Activated T-helper 9 cell treated with anti-CD3 and anti-CD28 coated beads, Interleukin-2, amount 50 U/mL, for 16 hours (primary cell): ENCODE measurements at regions not wholly inside any gene's neighbourhood (a gene's known extent, or its start where the extent isn't known, plus 50 kb on each side); places are given as distances from the start of the nearest gene placed in this dataset.
"Not testable (repeated sequence)": the region's sequence is repeated elsewhere in the genome, so short reads cannot be mapped to it uniquely, and the experiment has no call there.

Experiments
- DNase-seq: peaks from one replicate; pipeline ENCODE4 v3.0.0-alpha.2; 2020; ENCODE audit warnings: low read depth

DNA sequence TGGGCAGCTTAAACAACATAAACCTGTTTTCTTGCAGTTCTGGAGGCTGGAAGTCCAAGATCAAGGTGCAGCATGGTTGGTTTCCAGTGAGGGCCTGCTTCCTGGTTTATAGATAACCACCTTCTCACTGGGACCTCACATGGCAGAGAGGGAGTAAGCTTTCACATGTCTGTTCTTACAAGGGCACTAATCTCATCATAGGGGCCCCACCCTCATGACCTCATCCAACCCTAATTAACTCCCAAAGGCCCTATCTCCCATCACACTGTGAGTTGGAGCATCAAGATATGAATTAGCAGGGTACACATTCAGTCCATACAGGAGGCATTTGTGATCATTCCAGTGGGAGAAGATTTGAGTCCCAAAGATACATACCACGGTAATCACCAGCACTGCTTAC lies 50.5 kb upstream of the GRIN2A start:
- no peak for DNase-seq

GRCh38 chr16:10239640-10240039 lies 57.4 kb upstream of the GRIN2A start:
- DNase-seq: no peak

DNA sequence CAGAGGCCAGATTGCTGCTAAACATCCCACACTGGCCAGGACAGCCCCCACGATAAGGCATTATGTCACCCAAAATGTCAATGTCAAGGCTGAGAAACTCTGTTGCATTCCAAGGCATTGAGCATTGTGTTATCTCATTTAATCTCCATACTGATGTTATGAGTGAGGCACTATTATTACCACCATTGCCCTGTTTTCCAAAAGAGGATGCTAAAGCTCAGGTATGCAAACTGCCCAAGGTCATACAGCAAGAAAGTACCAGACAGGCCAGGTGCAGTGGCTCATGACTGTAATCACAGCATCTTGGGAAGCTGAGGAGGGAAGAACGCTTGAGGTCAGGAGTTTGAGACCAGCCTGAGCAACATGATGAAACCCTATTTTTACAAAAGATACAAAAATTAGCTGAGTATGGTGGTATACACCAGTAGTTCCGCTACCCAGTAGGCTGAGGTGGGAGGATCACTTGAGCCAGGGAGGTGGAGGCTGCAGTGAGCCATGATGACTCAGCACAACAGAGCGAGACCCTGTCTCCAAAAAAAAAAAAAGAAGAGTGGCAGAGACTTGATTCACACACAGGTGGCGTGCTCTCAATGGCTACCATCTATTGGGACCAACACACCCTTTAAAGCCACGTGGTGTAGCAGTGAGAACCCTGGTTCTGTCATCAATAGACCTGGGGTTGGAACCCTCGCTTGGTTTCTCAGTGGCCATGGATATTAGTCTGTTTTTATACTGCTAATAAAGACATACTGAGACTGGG lies 58.8 kb upstream of the GRIN2A start:
- no peak for DNase-seq

DNA sequence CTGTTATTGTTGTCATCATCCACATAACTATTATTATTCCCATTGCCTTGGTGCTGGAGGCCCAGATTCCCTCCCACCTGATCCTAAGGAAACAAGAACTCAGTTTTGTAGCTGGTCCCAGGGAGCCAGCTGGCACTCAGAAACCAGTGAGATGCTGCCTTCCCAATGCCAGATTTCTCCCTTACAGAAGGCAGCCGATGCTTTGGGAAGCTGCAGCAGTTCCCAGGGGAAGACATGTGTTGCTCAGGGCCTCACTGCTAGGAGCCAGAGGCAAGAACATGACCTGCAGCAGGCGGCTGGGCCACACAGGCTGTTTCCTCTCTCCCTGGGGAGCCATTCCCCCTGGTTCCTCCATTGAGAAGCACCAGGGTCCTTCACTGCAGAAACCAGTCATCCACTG lies 59.9 kb upstream of the GRIN2A start:
- DNase-seq: no peak

- DNase-seq: no peak
Observed at GRCh38 chr16:10242916-10243315, 60.7 kb upstream of the GRIN2A start.

DNA sequence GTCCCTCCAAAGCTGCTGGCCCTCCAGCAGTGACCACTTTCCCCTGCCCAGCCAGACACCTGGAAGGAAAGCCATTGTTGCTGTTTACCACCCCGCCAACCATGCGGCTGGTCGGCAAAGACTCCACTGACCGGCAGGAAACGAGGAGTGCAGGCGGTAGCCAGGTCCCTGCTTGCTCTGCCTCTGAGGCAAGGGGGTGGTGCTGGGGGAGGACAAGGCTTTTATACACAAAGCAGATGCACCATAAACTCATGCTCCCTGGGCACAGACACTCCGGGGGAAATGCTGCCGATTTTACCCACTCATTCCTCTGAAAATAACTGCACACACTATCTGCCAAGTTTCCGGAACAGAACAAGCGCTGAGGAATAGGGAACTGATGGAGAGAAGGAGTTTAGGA lies 62.8 kb upstream of the GRIN2A start:
- no peak for DNase-seq

DNA sequence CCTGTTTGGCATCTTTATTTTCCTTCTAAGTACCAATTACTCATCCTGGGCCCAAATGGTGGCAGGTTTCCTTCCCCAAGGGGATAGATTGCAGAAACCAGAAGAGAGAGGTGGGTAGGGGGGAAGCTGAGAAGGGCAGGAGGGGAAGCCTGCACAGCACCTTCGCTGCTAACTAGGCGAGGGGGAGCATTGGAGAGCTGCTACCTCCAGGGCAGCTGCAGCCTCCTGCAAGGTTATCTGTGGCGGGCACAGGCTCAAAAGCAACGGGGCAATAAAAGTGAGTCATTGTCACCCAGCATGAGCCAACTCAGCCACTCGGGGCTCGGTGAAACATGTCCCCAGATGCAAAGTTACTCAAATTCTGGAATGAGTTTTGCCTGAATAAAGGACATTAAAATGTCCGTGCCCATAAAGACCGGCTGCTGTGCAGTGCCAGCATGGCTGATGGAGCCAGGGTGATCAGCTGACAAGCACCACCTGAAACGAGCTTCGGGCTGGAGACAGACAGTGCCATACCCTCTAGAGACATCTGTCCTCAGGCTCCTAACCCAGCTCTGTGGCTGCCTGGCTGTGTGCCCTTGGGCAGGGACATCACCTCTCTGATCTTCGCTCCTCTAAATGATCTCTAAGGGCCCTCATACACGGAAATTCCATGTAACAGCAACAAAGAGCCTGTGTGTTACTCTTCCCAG lies 68.1 kb upstream of the GRIN2A start:
- DNase-seq: no peak

DNA sequence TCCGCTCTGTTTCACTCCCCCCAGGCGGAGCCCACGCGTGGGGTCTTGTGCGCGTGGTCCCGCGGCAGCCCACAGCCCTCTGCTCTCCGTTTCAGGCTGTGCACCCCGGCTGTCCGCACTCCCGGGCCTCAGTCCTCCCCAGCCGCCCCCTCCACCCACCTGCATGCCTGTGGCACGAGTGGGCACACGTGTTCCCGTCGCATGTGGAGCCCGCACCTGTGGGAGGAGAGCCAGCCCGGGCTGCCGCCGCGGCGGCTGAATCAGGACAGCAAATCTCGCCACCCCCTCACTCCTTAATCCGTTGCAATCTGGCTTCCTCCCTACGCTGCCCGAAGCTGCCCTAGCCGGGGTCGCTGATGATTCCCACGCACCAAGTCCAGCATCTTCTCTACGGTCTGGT lies 69.9 kb upstream of the GRIN2A start:
- no peak for DNase-seq

- DNase-seq: no peak
Observed at GRCh38 chr16:10253409-10253808, 71.2 kb upstream of the GRIN2A start.

GRCh38 chr16:10255728-10256127 lies 73.5 kb upstream of the GRIN2A start:
- no peak for DNase-seq

GRCh38 chr16:10256784-10257641 lies 74.8 kb upstream of the GRIN2A start:
- DNase-seq: peak; percentile 25

- DNase-seq: not testable (repeated sequence)
Observed at GRCh38 chr16:10257642-10258251, 75.5 kb upstream of the GRIN2A start.

DNA sequence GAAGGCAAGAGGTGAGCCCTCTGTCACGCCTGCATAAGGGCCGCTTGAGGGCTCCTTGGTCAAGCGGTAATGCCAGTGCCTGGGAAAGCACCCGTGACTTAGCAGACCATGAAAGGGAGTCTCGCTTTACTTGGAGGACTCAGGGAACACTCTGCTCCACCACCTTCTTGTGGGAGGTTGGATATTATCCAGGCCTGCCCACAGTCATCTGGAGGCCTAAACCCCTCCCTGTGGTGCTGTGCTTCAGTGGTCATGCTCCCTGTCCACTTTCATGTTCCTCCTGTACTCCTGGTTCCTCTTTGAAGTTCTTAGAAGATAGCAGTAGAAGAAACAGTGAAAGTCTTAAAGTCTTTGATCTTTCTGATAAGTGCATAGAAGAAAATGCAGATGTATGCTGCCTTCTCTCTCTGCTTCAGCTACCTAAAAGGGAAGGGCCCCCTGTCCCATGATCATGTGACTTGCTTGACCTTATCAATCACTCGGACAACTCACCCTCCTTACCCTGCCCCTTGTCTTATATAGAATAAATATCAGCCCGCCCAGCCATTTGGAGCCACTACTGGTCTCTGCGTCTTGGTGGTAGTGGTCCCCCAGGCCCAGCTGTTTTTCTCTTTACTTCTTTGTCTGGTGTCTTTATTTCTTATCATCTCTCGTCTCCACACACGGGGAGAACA lies 76.8 kb upstream of the GRIN2A start:
- not testable (repeated sequence) for DNase-seq

DNA sequence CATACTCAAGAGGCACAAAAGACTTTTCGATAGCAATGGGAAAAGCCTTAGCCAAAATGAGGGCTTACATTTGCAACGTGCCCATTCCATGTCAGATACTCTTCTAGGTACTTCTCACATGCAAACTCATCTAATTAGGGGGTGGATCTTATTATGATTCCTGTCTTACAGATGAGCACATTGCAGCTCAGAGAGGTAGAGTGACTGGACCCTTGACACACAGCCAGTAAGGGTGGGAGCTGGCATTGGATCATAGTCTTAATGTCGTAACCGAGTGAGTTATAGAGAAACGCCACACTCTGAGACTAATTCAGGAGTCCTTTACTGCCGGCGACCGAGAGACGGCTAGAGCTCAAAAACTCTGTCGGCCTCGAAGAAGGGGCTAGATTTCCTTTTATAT lies 78.8 kb upstream of the GRIN2A start:
- no peak for DNase-seq

DNA sequence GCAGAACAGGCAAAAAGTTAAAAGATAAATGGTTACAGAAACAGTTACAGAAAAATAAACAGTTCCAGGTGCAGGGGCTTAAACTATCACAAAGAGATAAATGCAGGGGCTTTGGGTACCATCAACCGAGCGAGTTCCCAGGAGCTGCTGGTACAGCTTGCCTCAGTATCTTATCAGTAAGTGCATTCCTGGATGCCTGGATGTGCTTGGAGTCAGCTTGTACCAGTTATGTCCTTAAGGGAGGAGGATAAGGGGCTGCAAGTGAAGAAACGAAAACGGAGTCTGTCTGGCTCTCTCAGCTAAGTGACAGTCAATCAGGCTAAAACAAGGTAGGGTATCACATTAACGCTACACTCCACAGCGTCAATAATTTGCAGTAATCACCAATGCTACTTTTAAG lies 79.3 kb upstream of the GRIN2A start:
- DNase-seq: not testable (repeated sequence)

GRCh38 chr16:10262377-10263132 lies 80.3 kb upstream of the GRIN2A start:
- no peak for DNase-seq

DNA sequence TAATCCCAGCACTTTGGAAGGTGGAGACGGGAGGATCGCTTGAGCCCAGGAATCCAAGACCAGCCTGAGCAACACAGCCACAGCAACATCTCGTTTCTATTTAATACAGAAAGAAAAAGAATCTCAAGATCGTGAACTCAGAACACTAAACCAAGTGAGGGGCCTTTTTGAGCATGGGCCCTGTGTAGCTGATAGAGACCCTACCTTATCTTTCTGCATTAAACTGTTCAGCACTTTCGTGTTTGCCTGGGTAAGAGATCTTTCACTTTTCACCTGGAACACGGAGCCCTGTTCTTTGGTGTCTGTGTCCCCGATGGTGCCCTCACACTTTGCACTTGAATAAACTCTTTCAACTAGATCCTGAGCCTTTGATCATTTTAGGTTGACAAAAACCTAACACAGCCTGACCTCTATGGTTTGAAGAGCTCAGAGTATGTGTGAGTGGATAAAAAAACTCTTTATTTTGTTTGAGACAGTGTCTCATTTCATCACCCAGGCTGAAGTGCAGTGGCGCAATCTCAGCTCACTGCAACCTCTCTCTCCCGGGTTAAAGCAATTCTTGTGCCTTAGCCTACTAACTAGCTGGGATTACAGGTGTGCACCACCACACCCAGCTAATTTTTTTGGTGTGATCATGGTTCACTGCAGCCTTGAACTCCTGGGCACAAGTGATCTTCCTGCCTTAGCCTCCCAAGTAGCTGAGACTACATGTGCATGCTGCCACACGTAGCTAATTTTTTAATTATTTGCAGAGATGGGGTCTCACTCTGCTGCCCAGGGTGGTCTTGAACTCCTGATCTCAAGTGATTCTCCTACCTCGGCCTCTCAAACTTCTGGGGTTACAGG lies 83.8 kb upstream of the GRIN2A start:
- no peak for DNase-seq

DNA sequence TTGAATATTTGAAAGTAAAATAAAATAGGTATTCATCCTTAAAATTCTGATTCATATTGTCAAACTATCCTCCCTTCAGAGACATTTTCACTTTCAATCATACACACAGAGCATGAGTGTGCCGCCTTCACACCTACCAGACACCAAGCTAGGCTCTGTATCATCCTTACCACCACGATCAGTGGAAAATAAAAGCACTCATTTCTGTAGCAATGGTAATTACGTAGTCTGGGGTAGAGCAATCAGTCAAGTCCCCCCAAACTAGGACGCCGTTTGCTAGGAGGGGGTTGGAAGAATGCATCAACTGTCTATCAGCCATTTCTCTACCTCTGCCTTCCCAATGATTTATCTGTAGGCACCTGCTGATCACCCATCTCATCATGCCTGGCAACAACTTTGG lies 84.6 kb upstream of the GRIN2A start:
- DNase-seq: no peak

- DNase-seq: no peak
Observed at GRCh38 chr16:10269632-10270031, 87.4 kb upstream of the GRIN2A start.

DNA sequence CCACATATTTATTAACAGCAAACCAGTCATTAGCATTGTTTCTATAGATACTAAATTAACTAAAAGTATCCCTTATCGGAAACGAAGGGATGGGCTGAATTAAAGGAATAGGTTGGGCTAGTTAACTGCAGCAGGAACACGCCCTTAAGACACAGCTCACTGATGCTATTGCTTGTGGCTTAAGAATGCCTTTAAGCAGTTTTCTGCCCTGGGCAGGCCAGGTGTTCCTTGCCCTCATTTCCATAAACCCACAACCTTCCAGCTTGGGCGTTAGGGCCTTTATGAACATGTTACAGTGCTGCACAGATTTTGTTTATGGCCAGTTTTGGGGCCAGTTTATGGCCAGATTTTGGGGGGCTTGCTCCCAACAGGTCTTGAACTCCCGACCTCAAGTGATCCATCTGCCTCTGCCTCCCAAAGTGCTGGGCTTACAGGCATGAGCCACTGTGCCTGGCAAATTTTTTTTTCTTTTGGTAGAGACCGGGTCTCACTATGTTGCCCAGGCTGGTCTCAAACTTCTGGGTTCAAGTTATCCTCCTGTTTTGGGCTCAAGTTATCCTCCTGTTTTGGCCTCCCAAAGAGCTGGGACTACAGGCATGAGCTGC lies 90.1 kb upstream of the GRIN2A start:
- not testable (repeated sequence) for DNase-seq
